Astrocyte of the spinal cord (primary cell): ENCODE measurements at regions not wholly inside any gene's neighbourhood (a gene's known extent, or its start where the extent isn't known, plus 50 kb on each side); places are given as distances from the start of the nearest gene placed in this dataset.

Source experiments
- DNase-seq: peaks from one replicate; pipeline ENCODE4 v3.0.0; 2011; ENCODE audit warnings: low read depth, low spot score
- H3K4me3 ChIP-seq: 2 replicates; pipeline ENCODE4 v1.5.1; 2011; ENCODE audit warnings: low read depth, mild to moderate bottlenecking, low read length, moderate library complexity
- CTCF ChIP-seq: IDR thresholded peaks from 2 replicates; pipeline ENCODE4 v1.5.1; 2012; ENCODE audit warnings: low read depth, mild to moderate bottlenecking, low read length, inconsistent platforms
- in situ Hi-C: cut with HindIII; loops from 2 replicates; pipeline ENCODE4 v1.10.0; 2017; ENCODE audit warnings: low sequenced_read_pairs

DNA sequence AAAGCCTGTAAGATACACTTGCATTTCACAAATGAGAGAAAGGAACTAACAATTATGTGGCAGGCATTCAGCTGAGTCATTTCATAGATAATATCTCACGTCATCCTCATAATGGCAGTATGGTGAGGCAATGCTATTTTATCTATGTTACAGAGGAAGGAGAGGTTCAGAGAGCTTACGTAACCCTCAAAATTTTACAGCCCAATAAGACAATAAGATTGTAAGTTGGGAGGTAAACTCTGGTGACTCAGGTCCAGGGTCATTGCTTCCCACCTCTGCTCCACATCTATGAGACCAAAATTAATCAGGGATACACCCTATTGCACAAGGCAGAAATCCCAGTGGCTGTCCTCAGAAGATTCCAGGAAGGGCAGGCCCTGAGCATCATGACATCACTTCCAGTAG is 309.7 kb downstream of the NSG2 start:
- no peak overlapping the region for H3K4me3 ChIP-seq
- in situ Hi-C loops = no loop called here
- no peak for TF ChIP-seq CTCF
- DNase-seq = peak; percentile 54

DNA sequence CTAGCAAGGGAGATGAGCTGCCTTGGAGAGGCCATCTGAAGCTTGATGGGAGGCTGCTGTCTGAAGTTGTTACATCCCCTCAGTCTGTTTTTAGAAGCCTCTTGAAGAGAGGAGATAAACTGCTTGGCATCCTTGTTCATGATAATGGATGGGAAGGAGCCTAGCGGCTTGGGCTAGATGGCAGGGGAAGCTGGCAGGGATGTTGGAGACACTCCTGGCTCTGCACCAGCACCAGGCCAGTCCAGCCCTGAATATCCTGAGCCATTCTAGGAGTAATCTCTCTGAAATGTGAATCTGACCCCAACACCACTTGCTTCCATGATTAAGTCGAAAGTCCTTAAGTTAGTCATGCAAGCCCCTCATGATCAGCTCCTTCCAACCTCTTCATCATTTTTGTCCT is 310.5 kb downstream of the NSG2 start:
- no peak for DNase-seq
- H3K4me3 ChIP-seq = no peak overlapping the region
- in situ Hi-C loops = no loop called here
- TF ChIP-seq CTCF = no peak

DNA sequence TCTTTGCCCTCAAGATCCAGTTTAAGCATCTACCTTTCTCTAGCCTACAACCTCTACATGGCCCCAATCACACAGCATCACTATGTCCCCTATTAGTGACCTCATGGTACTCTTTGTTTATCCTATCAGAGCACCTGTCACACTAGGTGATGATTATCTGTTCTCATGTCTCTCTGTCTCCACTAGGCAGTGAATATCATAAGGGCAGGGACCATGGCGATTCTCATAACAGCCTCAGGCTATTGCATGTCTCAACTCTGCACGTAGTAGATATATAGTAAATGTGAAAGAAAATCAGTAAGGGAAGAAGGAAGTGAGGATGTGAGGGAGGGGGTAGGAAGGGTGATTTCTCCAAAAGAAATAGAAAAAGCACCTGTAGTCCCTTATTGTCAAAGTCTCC is 311.0 kb downstream of the NSG2 start:
- in situ Hi-C loops = no loop called here
- no peak for DNase-seq
- no peak overlapping the region for H3K4me3 ChIP-seq
- no peak for TF ChIP-seq CTCF

GRCh38 chr5:174358276-174358675 is 312.8 kb downstream of the NSG2 start:
- no peak for DNase-seq
- TF ChIP-seq CTCF = no peak
- no peak overlapping the region for H3K4me3 ChIP-seq
- in situ Hi-C loops = no loop called here

- DNase-seq = no peak
- no peak overlapping the region for H3K4me3 ChIP-seq
- in situ Hi-C loops = no loop called here
- no peak for TF ChIP-seq CTCF
Measured at GRCh38 chr5:174359071-174359470, 313.6 kb downstream of the NSG2 start.

DNA sequence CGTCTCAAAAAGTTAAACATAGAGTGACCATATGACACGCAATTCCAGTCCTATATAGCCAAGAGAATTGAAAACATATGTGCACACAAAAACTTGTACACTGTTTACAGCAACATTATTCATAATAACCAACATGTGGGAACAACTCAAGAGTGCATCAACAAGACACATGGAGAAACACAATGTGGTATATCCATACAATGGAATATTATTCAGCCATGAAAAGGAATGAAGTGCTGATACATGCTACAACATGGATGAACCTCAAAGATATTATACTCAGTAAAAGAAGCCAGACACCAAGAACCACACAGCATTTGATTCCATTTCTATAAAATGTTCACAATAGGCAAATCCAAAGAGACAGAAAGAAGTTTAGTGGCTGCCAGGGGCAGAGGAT is 317.0 kb downstream of the NSG2 start:
- no peak overlapping the region for H3K4me3 ChIP-seq
- no peak for DNase-seq
- TF ChIP-seq CTCF = no peak
- in situ Hi-C loops = no loop called here

GRCh38 chr5:174363934-174364333 is 318.4 kb downstream of the NSG2 start:
- no peak overlapping the region for H3K4me3 ChIP-seq
- no peak for TF ChIP-seq CTCF
- DNase-seq = no peak
- in situ Hi-C loops = no loop called here
